GM12875 (cell line): ENCODE measurements at regions not wholly inside any gene's neighbourhood (a gene's known extent, or its start where the extent isn't known, plus 50 kb on each side); places are given as distances from the start of the nearest gene placed in this dataset.

ENCODE experiments used
- H3K4me3 ChIP-seq: one replicate; pipeline ENCODE4 v1.5.1; 2011; ENCODE audit warnings: low read depth, low read length, control low read depth
- CTCF ChIP-seq: IDR thresholded peaks from 2 replicates; pipeline ENCODE4 v1.5.1; 2011; ENCODE audit warnings: low read depth, mild to moderate bottlenecking, control low read depth, inconsistent platforms, low read length, moderate library complexity, borderline replicate concordance; ENCODE audit not compliant: insufficient read depth

DNA sequence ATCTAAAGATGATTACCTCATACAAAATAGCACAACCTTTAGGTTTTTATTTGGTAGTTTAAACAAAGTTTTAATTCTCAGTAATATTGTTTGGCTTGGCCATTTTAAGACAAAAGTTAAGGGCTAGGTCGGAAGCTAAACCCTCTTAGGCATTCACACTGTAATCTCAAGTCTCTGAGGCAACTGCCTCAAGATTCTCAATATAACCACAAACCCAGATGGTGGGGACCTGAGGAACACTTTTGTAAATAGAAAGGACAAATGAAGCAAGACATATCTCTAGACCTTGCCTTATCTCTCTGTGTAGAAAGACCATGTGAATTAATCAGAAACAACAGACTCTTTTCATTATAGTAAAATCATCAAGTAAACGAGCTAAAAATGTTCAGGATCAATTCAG lies 500.2 kb upstream of the CDH6 start:
- no peak for TF ChIP-seq CTCF

DNA sequence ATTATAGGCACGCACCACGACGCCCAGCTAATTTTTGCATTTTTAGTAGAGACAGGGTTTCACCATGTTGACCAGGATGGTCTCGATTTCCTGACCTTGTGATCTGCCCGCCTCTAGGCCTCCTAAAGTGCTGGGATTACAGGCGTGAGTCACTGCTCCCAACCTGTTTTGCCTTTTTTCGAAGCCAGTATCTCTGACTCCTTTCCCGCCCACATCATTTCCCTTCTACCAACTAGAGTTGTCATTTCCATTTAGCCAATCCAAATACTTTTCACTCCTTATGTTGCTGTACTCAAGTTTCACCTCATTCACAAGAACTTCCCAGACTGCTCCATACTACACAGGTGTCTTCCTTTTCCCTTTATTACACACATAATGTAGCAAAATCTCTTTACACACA lies 502.6 kb upstream of the CDH6 start:
- no peak for TF ChIP-seq CTCF
- H3K4me3 ChIP-seq: no peak overlapping the region

More for the DNA sequence above, 500.2 kb upstream of the CDH6 start:
- no peak overlapping the region for H3K4me3 ChIP-seq

DNA sequence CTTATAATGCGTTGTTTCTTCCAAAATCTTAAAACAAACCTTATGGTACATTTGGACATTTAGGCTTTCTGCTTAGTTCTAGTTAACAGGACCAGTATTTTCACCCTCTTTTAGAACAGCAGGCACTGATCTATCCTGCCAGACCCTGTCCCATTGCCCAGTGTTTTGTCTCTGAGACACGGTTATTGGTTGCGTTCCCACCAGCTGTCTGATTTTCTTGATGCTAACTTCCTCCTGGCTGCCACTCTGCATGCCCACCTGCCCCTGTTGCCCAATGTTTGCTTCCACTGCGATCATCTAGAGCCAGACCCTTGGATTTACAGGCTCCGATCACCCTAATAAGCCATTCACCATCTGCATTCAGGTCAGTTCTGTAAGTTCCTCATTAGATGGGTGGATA lies 506.0 kb upstream of the CDH6 start:
- TF ChIP-seq CTCF: no peak
- no peak overlapping the region for H3K4me3 ChIP-seq

DNA sequence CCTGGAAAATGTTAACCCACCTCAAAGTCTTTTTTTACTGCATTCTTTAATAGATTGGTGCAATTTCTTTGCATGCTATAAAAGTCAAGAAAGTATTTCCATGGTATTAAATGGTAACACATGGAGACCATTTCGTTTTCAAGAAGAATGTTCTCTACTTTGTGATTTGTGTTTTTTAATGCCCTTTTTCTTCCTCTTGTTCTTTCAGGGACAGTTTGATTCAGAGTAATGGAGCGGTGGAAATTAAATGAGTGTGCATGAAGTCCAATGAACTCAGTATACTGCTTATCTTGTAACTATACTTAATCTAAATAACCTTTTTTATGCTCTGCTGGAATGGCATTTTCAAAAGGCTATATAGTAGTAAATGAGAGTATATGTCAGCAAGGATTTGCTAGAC lies 507.0 kb upstream of the CDH6 start:
- no peak for TF ChIP-seq CTCF
- no peak overlapping the region for H3K4me3 ChIP-seq

GRCh38 chr5:30676223-30676840 lies 517.2 kb upstream of the CDH6 start:
- H3K4me3 ChIP-seq: no peak overlapping the region

GRCh38 chr5:30667293-30667692 lies 526.2 kb upstream of the CDH6 start:
- no peak for TF ChIP-seq CTCF
- no peak overlapping the region for H3K4me3 ChIP-seq

More at GRCh38 chr5:30676223-30676840, 517.2 kb upstream of the CDH6 start:
- TF ChIP-seq CTCF: no peak

DNA sequence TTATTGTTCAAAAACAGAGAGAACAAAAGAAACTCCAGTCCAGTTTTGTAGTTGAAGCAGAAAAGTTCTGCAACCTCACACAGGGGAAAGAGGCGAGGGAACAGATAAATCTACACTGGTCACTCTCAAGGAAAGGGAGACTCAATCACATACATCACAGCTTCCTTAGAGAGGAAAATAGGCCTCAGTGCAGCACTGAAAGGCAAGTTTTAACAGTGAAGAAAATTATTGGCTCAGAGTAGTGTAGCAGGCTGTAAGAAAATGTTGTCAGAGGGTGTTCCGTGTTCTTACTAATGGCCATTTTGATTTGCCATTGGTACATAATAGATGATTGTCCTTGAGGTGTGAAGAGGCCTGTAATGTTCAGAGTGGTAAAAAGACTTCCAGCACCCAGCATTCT lies 530.0 kb upstream of the CDH6 start:
- no peak for TF ChIP-seq CTCF
- no peak overlapping the region for H3K4me3 ChIP-seq
